NAMALWA (cell line): ENCODE measurements at regions not wholly inside any gene's neighbourhood (a gene's known extent, or its start where the extent isn't known, plus 50 kb on each side); places are given as distances from the start of the nearest gene placed in this dataset.
"Not testable (repeated sequence)": the region's sequence is repeated elsewhere in the genome, so short reads cannot be mapped to it uniquely, and the experiment has no call there.

Experiments used
- DNase-seq: peaks from one replicate; pipeline ENCODE4 v3.0.0-alpha.2; 2015; ENCODE audit warnings: low spot score

- no peak for DNase-seq
These were observed 175.8 kb upstream of the NPY2R start for GRCh38 chr4:155032521-155033229.

- no peak for DNase-seq
These were observed 174.8 kb upstream of the NPY2R start for GRCh38 chr4:155033604-155034003.

DNA sequence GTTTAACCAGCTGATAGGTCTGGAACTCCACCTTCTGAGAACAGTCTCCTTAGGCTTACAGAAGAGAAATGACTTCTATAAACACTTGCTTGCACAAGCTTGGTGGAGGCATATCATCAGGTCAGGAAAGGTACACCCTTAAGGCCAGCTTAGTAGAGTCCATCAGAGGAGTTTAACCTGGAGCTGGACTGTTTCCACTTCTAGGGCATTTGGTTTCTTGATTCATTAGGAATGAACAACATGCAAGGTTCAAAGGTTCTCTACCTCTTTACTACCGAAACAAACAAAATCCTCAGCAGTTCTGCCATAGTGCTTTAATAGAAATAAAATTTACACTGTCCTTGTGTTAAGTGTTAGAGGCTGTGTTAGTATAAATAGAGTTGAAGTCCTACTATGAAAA, 171.4 kb upstream of the NPY2R start:
- DNase-seq = no peak

- no peak for DNase-seq
These were observed 170.0 kb upstream of the NPY2R start for GRCh38 chr4:155038459-155038858.

- no peak for DNase-seq
These were observed 169.3 kb upstream of the NPY2R start for GRCh38 chr4:155039162-155039561.

GRCh38 chr4:155040031-155040430, 168.4 kb upstream of the NPY2R start:
- DNase-seq = no peak

DNA sequence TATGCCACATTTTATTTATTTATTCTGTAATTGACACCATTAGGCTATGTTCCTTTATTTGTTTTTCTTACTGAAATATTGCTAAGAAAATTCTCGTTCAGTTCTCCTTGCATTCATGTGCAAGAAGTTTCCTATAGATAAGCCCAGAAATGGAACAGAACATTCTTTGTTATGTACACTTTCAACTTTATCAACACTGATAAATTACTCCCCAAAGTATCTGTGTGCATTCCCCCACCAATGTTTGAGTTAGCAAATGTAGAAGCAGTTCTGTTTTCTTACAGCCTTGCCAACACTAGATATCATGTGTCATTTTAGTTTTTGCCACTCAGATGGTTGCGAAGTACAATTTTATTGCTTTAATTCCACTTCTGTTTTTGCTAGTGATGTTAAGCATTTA, 166.4 kb upstream of the NPY2R start:
- no peak for DNase-seq

- DNase-seq = not testable (repeated sequence)
These were observed 164.2 kb upstream of the NPY2R start for GRCh38 chr4:155044251-155044650.

DNA sequence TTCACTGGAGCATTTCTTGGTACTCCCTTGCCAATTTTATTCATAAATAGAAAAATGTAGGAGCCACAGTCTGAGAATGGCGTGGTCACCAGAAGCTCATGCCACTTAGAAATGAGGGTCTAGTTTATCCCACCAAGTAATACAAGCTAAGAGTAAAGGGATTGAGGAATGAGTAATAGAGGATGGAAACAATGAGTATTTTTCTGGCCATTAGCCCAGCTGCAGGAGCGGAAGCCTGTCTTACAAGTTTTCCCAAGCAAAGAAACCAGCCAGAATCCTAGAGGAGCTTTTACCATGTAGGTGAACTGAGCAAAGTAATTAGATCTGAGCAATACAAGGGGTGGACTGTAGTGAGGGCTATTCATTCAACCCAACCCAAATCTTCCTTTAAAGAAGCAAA, 160.7 kb upstream of the NPY2R start:
- DNase-seq = no peak

DNA sequence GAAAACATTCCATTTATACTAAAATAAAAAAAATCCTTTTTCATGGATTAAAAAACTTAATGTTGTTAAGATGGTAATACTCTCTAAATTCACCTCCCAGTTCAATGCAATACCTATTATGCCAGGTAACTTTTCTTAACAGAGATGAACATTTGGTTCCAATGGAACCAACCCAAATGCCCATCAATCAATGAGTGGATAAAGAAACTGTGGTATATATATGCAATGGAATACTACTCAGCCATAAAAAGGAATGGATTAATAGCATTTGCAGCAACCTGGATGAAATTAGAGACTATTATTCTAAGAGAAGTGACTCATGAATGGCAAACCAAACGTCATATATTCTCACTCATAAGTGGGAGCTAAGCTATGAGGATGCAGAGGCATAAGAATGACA, 154.4 kb upstream of the NPY2R start:
- DNase-seq = not testable (repeated sequence)

DNA sequence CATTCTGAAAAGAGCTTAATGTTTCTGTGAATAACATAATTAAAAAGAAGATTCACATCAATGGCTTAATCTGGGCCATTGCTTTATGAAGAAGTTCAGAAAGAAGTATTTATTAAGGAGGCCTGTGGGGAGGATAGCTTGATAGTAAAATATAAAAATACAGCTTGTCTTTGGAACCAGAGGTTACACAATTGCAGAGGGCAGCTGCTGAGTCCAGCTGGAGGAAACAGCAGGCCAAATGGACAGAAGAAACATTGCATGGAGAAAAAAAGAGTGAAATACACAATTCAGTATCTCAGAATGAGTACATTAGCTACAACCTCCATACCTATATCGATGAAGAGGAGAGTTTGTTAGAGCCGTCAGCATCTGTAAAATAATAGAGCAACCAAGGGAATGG, 148.0 kb upstream of the NPY2R start:
- no peak for DNase-seq

- no peak for DNase-seq
These were observed 147.6 kb upstream of the NPY2R start for GRCh38 chr4:155060873-155061272.

DNA sequence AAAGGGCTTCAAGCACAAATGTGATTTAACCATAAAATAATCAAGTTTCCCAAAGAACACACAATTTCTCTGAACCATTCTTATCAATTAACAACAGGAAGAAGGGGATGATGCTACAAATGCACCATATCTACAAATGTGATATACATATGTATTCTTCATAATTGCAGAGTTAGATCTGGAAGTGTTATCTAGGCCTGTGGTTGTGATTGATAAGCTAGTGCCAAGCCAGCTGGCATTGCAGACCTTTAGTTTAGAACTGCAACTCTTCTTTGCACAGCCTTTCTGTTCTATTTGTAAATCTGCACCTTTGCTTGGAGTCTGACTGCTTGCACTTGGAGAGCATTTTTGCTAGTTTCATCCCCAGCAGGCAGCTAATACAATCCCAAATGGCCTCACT, 145.5 kb upstream of the NPY2R start:
- no peak for DNase-seq

- not testable (repeated sequence) for DNase-seq
These were observed 143.5 kb upstream of the NPY2R start for GRCh38 chr4:155064934-155065333.

DNA sequence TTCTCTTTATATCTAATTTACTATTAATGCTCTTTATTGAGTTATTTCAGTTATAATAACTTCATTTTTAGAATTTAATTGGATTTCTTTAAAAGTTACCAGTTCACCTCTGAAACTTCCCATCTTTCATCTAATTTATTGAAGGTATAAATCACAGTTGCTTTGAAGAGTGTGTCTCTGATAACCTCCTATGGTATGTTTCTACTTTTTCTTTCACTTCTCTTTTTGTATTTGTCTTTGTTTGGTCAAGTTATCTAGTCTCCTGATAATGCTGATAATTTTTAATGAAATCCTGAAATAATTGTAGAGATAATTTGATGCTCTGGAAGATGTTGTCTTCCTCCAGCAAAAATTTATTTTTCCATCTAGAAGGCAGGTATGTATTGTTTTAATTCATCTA, 141.6 kb upstream of the NPY2R start:
- no peak for DNase-seq

DNA sequence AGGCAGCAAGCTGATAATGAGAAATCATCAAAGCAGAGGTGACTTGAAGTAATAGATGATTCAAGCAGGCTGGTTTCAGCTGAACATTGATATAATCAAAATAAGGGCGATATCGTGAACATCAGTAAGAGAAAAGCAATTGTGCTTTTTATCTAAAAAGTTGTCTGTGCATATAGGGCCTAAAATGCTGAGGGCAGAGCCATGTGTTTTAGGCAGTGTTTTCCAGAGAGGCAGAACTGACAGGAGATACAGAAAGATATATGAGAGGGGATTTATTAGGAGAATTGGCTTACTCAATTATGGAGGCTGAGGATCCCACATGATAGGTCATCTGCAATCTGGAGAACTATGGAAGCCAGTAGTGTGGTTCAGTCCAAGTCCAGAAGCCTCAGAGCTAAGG, 136.5 kb upstream of the NPY2R start:
- no peak for DNase-seq

DNA sequence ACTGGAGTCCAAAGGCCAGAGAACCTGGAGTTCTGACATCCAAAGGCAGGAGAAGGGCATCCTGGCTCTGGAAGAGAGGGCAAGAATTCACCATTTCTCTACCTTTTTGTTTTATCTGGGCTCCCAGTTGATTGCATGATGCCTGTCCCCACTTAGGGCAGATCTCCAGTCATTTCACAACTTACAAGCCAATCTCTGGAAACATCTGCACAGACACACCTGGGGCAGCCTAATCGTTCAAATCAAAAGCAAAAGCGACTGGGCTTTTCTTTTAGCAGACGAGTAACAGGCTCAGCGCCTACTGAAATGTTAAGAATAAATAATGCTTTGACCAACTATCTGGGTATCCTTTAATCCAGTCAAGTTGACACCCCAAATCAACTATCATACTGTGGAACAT, 136.0 kb upstream of the NPY2R start:
- DNase-seq = no peak

GRCh38 chr4:155073852-155074251, 134.6 kb upstream of the NPY2R start:
- no peak for DNase-seq

GRCh38 chr4:155076256-155076785, 132.1 kb upstream of the NPY2R start:
- no peak for DNase-seq

DNA sequence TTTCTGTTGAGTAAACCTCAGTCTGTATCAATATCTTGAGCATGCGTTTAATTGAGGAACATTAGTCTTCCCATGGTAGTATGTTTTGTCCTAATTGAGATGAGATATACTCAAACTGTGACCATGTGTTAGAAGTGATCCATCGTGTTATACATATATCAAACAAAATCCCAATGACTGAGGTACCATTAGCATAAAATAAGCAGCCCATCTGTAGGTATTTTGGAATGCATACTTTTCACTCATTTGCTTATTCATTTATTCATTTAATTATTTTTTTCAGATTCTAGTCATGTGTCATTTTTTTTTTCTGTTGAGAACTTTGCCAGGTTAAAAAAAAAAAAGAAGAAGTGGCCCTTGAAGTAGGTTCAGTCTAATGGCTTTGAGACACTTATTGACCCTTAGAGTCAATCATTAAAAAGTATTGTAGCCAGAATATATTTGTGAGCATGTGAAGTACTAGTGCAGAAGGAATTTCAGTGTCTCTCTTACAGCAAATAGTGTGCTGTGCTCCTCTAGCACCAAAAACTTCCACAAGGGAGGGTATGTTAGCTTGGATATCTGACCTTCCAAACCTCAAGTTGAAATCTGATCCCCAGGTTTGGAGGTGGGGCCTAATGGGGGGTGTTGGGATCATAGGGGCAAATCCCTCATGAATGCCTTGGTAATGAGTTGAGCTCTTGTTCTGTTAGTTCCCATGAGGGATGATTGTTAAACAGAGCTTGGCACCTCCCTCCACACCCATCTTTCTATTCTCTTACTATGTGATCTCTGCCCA, 130.8 kb upstream of the NPY2R start:
- DNase-seq = no peak

GRCh38 chr4:155079871-155080270, 128.6 kb upstream of the NPY2R start:
- DNase-seq = no peak

- no peak for DNase-seq
These were observed 127.2 kb upstream of the NPY2R start for GRCh38 chr4:155081222-155081621.

GRCh38 chr4:155085843-155086530, 122.4 kb upstream of the NPY2R start:
- no peak for DNase-seq
